B cell (primary cell): ENCODE measurements at regions not wholly inside any gene's neighbourhood (a gene's known extent, or its start where the extent isn't known, plus 50 kb on each side); places are given as distances from the start of the nearest gene placed in this dataset.

Experiments
- ATAC-seq: fragments of 200-7000 bp; cut with Tn5 transposase; one replicate; pipeline ENCODE4 v1.10.0; 2021; ENCODE audit warnings: low read depth, mild to moderate bottlenecking, moderate number of reproducible peaks, moderate library complexity
- CTCF ChIA-PET: fragments of 350-600 bp; sonication (Branson Sonifier 250); formaldehyde crosslinking; loops from one replicate; lab custom pipeline; 2021; ENCODE audit warnings: antibody characterized with exemption, inconsistent platforms; lab: Charles Lee
- POLR2A ChIA-PET: fragments of 350-600 bp; sonication (Branson Sonifier 250); formaldehyde crosslinking; loops from one replicate; lab custom pipeline; 2021; ENCODE audit warnings: antibody characterized with exemption; lab: Charles Lee
- DNase-seq: peaks from one replicate; pipeline ENCODE4 v3.0.0; 2013
- H2AFZ ChIP-seq: 2 replicates; pipeline ENCODE4 v1.6.1; 2012; ENCODE audit warnings: mild to moderate bottlenecking, low read depth, low read length; ENCODE audit not compliant: insufficient read depth, poor library complexity, severe bottlenecking
- H3K27ac ChIP-seq, 2 donors: 1 replicate in 1 of 2; 2 replicates in 1 of 2; pipeline ENCODE4 v1.5.1; 2012 to 2013; ENCODE audit warnings: low read length in 2 of 2, mild to moderate bottlenecking in 2 of 2, moderate library complexity in 1 of 2
- H3K27me3 ChIP-seq, 4 experiments: fragments of 200-600 bp in 1 of 4; sonication (generic) in 1 of 4; replicated peaks in 1 of 4; 1 replicate in 2 of 4; 2 replicates in 2 of 4; pipeline versions ENCODE4 v1.6.1 to v1.7.0; 2013 to 2016; ENCODE audit warnings: low read length in 3 of 4, mild to moderate bottlenecking in 2 of 4, mixed read lengths in 1 of 4, moderate library complexity in 1 of 4; ENCODE audit not compliant: insufficient read depth in 4 of 4, control insufficient read depth in 3 of 4; ENCODE audit errors: control extremely low read depth in 1 of 4
- H3K36me3 ChIP-seq, 2 experiments: replicated peaks in 1 of 2; 1 replicate in 1 of 2; 2 replicates in 1 of 2; pipeline versions ENCODE4 v1.6.1 to v1.7.1; 2013; ENCODE audit warnings: low read length in 1 of 2; ENCODE audit not compliant: insufficient read depth in 2 of 2, control insufficient read depth in 1 of 2; ENCODE audit errors: control extremely low read depth in 1 of 2, extremely low read depth in 1 of 2
- H3K4me1 ChIP-seq, 2 donors: fragments of 200-600 bp in 1 of 2; sonication (generic) in 1 of 2; 1 replicate in 1 of 2; 2 replicates in 1 of 2; pipeline versions ENCODE4 v1.5.1 to v1.6.1; 2013 to 2017; ENCODE audit warnings: low read length in 2 of 2; ENCODE audit not compliant: control insufficient read depth in 2 of 2, insufficient read depth in 2 of 2
- H3K4me2 ChIP-seq: replicated peaks from 2 replicates; pipeline ENCODE3; 2012; ENCODE audit warnings: mild to moderate bottlenecking, low read depth, low read length; ENCODE audit not compliant: poor library complexity, severe bottlenecking
- H3K4me3 ChIP-seq, 5 experiments: fragments of 200-600 bp in 1 of 5; sonication (generic) in 1 of 5; 1 replicate in 3 of 5; 2 replicates in 2 of 5; pipeline versions ENCODE4 v1.5.1 to v1.7.0; 2011 to 2016; ENCODE audit warnings: low read length in 4 of 5, mild to moderate bottlenecking in 4 of 5, low read depth in 2 of 5, control low read depth in 1 of 5, moderate library complexity in 1 of 5; ENCODE audit not compliant: insufficient read depth in 1 of 5; ENCODE audit errors: control extremely low read depth in 1 of 5, extremely low read depth in 1 of 5
- H3K79me2 ChIP-seq: fragments of 200-600 bp; sonication (generic); one replicate; pipeline ENCODE4 v1.6.0; 2016; ENCODE audit warnings: low read length; ENCODE audit not compliant: control insufficient read depth, insufficient read depth
- H3K9ac ChIP-seq: fragments of 200-600 bp; sonication (generic); 2 replicates; pipeline ENCODE4 v1.6.1; 2017; ENCODE audit warnings: mild to moderate bottlenecking, low read length, moderate library complexity
- H3K9me3 ChIP-seq, 3 donors: one replicate each; pipeline versions ENCODE4 v1.6.1 to v1.7.1; 2013; ENCODE audit warnings: low read length in 2 of 3; ENCODE audit not compliant: control insufficient read depth in 2 of 3, insufficient read depth in 1 of 3; ENCODE audit errors: control extremely low read depth in 1 of 3
- H4K20me1 ChIP-seq: 2 replicates; pipeline ENCODE4 v1.6.0; 2012; ENCODE audit warnings: mild to moderate bottlenecking, low read length; ENCODE audit not compliant: insufficient read depth, control insufficient read depth, poor library complexity, severe bottlenecking
- H3K27ac Mint-ChIP-seq: one replicate; pipeline ENCODE4 v1.8.0; 2021; ENCODE audit warnings: mixed read lengths
- H3K27me3 Mint-ChIP-seq: one replicate; pipeline ENCODE4 v1.8.0; 2021; ENCODE audit warnings: mixed read lengths
- H3K4me1 Mint-ChIP-seq: one replicate; pipeline ENCODE4 v1.8.0; 2021; ENCODE audit warnings: mixed read lengths
- H3K4me3 Mint-ChIP-seq: one replicate; pipeline ENCODE4 v1.8.0; 2021; ENCODE audit warnings: mixed read lengths
- H3K9me3 Mint-ChIP-seq: one replicate; pipeline ENCODE4 v1.8.0; 2022; ENCODE audit warnings: mixed read lengths; ENCODE audit not compliant: insufficient read depth
- EZH2 ChIP-seq: IDR thresholded peaks from 2 replicates; pipeline ENCODE4 v1.6.1; 2012; ENCODE audit warnings: borderline replicate concordance, low read depth, mild to moderate bottlenecking, moderate library complexity, low read length; ENCODE audit not compliant: insufficient read depth, poor library complexity, severe bottlenecking
- WGBS: methylation state at CpG from one replicate; pipeline ENCODE4 v1.1.5; 2013; ENCODE audit warnings: missing lambda C conversion rate; ENCODE audit not compliant: insufficient coverage; 5-methylcytosine and 5-hydroxymethylcytosine counted together
- intact Hi-C: fragments of 100-400 bp; cut with micrococcal nuclease; formaldehyde crosslinking; loops from one replicate; pipeline ENCODE4 v1.10.0; 2022
- TF ChIP-seq, protein P1 (sequence below): fragments of 200-600 bp; IDR thresholded peaks from one replicate; pipeline ENCODE4 v1.8.0; 2022; ENCODE audit warnings: antibody characterized with exemption, mild to moderate bottlenecking

DNA sequence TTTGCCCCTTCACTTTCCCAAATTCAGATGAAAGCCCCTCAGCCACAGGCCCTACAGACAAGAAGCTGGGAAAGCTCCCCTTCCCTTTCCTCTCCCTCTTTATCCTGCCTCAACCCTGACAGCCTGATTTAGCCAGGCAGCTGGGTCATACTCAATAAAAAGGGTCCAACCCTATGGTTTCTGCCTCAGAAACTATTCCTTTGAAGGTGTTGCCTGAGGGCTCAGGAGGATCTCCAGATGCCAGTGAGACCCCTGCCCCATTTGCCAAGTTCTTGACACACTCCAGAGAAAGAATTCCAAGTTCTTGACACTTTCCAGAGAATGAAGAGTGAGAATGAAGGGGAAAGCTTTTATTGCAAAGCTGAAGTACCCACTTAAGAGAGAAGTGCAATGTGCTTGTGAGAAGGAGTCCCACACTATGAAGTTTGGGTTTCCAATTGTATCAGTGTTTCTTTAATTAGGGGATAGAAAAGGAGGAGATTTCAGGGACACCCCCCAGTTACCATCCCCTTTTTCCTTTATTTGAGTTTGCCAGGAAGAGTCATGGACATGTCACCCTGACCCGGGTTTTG, 576.2 kb downstream of the METTL4 start:
- Histone ChIP-seq H3K9ac (no peak overlapping the region), H3K36me3 (no peaks in the 10 kb centered on the region), H3K4me3 (no peak overlapping the region), H3K9me3 (no peaks in the 10 kb centered on the region), H3K4me2 (no peak overlapping the region), H3K27me3 (no peaks in the 10 kb centered on the region), H3K4me1 (no peaks in the 10 kb centered on the region), H3K79me2 (no peaks in the 10 kb centered on the region), H4K20me1 (no peaks in the 10 kb centered on the region), H3K27ac (no peak overlapping the region), H2AFZ (no peak overlapping the region)
- WGBS = no CpG with 5 or more reads among the region's 1 CpG
- no peak for ATAC-seq
- Mint-ChIP-seq H3K27ac (no peak overlapping the region), H3K9me3 (no peaks in the 10 kb centered on the region), H3K27me3 (peaks cover 4% of the 10 kb centered on the region), H3K4me1 (no peaks in the 10 kb centered on the region), H3K4me3 (no peak overlapping the region)
- no peak for DNase-seq
- CTCF ChIA-PET = no interaction called here
- TF ChIP-seq, protein P1, sequence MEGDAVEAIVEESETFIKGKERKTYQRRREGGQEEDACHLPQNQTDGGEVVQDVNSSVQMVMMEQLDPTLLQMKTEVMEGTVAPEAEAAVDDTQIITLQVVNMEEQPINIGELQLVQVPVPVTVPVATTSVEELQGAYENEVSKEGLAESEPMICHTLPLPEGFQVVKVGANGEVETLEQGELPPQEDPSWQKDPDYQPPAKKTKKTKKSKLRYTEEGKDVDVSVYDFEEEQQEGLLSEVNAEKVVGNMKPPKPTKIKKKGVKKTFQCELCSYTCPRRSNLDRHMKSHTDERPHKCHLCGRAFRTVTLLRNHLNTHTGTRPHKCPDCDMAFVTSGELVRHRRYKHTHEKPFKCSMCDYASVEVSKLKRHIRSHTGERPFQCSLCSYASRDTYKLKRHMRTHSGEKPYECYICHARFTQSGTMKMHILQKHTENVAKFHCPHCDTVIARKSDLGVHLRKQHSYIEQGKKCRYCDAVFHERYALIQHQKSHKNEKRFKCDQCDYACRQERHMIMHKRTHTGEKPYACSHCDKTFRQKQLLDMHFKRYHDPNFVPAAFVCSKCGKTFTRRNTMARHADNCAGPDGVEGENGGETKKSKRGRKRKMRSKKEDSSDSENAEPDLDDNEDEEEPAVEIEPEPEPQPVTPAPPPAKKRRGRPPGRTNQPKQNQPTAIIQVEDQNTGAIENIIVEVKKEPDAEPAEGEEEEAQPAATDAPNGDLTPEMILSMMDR = no peak
- TF ChIP-seq EZH2 = no peak
- POLR2A ChIA-PET = no interaction called here
- intact Hi-C loops = no loop called here

DNA sequence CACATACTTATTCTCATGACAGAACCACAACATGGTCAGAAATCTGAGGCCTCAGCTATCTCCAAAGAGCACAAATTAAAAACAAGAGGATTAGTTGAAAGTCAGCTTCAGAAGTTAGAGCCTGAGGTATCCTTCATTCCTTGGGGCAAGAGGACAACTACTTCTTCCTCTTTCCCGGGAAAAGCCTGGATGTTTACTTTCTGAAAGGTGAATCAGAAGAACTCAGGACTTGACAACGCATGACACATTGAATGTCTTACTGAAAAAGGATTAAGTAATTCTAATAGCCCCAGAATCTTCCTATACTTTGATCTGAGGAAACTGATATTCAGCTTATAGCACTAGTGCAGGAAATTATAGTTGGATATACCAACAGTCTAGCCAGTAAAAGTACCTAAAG, 573.2 kb downstream of the METTL4 start:
- Histone ChIP-seq H3K9ac (no peak overlapping the region), H3K27me3 (no peaks in the 10 kb centered on the region), H3K4me2 (no peak overlapping the region), H3K36me3 (no peaks in the 10 kb centered on the region), H3K4me1 (no peaks in the 10 kb centered on the region), H3K9me3 (no peaks in the 10 kb centered on the region), H4K20me1 (no peaks in the 10 kb centered on the region), H3K4me3 (no peak overlapping the region), H3K79me2 (no peaks in the 10 kb centered on the region), H3K27ac (no peak overlapping the region), H2AFZ (no peak overlapping the region)
- no peaks in the 10 kb centered on the region for H3K9me3 Mint-ChIP-seq
- no peak for TF ChIP-seq EZH2
- TF ChIP-seq, protein P1 = no peak
- H3K4me1 Mint-ChIP-seq = no peaks in the 10 kb centered on the region
- intact Hi-C loops = no loop called here
- WGBS = no CpG with 5 or more reads among the region's 2 CpGs
- H3K4me3 Mint-ChIP-seq = no peak overlapping the region
- ATAC-seq = no peak
- peaks cover 4% of the 10 kb centered on the region for H3K27me3 Mint-ChIP-seq
- ChIA-PET POLR2A (no interaction called here), CTCF (no interaction called here)
- H3K27ac Mint-ChIP-seq = no peak overlapping the region
- no peak for DNase-seq
